Thymus (tissue), 11 donors: ENCODE measurements at regions not wholly inside any gene's neighbourhood (a gene's known extent, or its start where the extent isn't known, plus 50 kb on each side); places are given as distances from the start of the nearest gene placed in this dataset.

Experiments used
- DNase-seq, 9 donors: peaks; one replicate each; pipeline ENCODE4 v3.0.0-alpha.2; 2013; ENCODE audit warnings: low spot score in 9 of 9, low read depth in 6 of 9, missing footprints in 1 of 9
- H3K27ac ChIP-seq, 2 donors: one replicate each; pipeline ENCODE4 v1.5.1; 2013; ENCODE audit warnings: control low read depth in 1 of 2, low read depth in 1 of 2, low read length in 1 of 2, mild to moderate bottlenecking in 1 of 2, moderate library complexity in 1 of 2
- H3K27me3 ChIP-seq, 2 donors: one replicate each; pipeline ENCODE4 v1.5.1; 2013; ENCODE audit warnings: low read length in 1 of 2; ENCODE audit not compliant: control insufficient read depth in 2 of 2, insufficient read depth in 1 of 2
- H3K36me3 ChIP-seq, 2 donors: one replicate each; pipeline ENCODE4 v1.5.1; 2013; ENCODE audit warnings: low read length in 1 of 2, mild to moderate bottlenecking in 1 of 2, moderate library complexity in 1 of 2; ENCODE audit not compliant: control insufficient read depth in 2 of 2, insufficient read depth in 2 of 2
- H3K4me1 ChIP-seq, 2 donors: one replicate each; pipeline ENCODE4 v1.5.1; 2013; ENCODE audit warnings: low read length in 2 of 2; ENCODE audit not compliant: control insufficient read depth in 2 of 2, insufficient read depth in 2 of 2
- H3K4me3 ChIP-seq, 2 donors: one replicate each; pipeline ENCODE4 v1.5.1; 2013; ENCODE audit warnings: low read length in 2 of 2, control low read depth in 1 of 2, mild to moderate bottlenecking in 1 of 2
- H3K9me3 ChIP-seq, 2 donors: one replicate each; pipeline ENCODE4 v1.5.1; 2013; ENCODE audit warnings: low read length in 1 of 2, mild to moderate bottlenecking in 1 of 2; ENCODE audit not compliant: control insufficient read depth in 2 of 2, insufficient read depth in 1 of 2
- WGBS: extraction: QIAGEN DNeasy Blood & Tissue Kit; methylation state at CpG from one replicate; pipeline ENCODE4 v1.1.7; 2013; 5-methylcytosine and 5-hydroxymethylcytosine counted together
- donor health status: healthy.

DNA sequence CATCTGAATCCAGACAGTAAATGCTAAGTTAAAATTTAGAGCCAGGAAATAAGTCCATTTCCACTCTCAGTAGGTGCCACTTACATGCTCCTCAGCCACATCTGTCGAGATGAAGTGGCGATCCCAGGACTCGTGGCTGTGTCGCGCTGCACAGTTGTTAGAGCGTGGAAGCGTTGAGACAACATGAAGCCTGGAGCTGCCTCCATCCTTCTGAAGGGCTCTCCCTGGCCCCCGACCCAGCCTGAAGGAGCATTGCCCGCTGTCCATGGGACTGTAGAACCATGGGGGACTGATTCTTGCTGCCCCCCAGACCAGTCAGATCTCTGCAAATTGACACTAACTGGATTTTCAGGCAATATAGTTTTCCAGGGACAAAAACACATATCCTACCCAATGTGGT is 58.9 kb downstream of the IRX1 start:
- Histone ChIP-seq H3K9me3 (no peaks in the 10 kb centered on the region), H3K27ac (no peak overlapping the region), H3K4me1 (no peaks in the 10 kb centered on the region), H3K27me3 (peaks cover 2 to 25% of the 10 kb centered on the region in 2 donors), H3K4me3 (no peak overlapping the region), H3K36me3 (no peaks in the 10 kb centered on the region)
- 94% methylated on average over 9 of the region's 9 CpGs for whole genome bisulfite sequencing
- DNase-seq: no peak

DNA sequence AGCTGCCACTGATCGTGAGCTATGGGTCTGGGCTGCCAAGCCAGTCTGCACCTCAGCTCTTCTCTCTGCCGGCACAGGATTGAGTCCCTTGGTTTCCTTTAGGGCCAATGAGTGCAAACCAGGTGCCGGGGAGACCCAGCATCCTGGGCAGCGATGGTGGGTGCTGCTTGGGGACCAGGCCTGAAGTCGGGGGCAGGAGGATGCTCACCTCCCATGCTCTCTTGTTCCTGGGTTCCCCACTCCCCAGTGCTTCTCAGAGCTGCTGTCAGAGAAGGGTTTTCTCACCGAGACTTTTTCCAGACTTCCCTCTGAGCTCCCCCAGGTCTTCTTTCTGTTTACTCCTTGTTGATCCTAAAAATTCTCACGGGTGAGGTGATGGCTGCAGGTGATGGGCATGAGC is 61.2 kb downstream of the IRX1 start:
- H3K9me3 ChIP-seq: no peaks in the 10 kb centered on the region
- H3K27ac ChIP-seq: no peak overlapping the region
- WGBS: 88% methylated on average over 7 of the region's 7 CpGs

DNA sequence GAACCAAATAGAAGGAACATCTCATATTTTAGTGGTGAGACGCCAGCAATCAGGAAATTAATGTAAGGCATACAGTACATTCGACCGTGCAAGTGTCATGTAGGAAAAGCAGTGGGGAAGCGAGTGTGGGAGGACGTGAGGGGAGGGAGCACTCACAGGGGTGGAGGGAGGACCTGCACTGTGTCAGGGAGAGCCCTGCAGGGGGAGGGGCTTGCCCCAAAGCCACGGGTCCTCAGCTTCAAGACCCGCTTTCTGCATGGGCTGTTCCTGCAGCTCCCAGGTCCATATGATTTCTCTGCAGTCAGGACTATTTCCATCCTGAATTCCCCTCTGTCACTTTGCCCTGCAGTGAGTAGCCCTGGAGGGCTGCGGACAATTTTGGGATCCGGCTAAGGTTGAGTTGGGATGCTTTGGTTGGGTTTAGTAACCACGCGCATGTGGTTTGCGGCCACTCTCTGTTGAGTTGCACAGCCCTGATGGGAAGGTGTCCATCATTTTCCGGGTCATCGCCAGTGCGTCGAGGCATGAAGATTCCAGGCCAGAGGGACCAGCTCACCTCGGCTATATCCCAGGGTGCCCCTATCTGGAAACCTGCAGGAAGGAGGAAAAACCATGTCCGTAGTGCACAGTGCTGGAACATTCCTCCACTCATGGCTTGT is 61.9 kb downstream of the IRX1 start:
- 88% methylated on average over 18 of the region's 18 CpGs for WGBS
- no peaks in the 10 kb centered on the region for H3K36me3 ChIP-seq
- no peaks in the 10 kb centered on the region for H3K9me3 ChIP-seq
- DNase-seq: no peak
- peaks cover 2 to 18% of the 10 kb centered on the region in 2 donors for H3K27me3 ChIP-seq
- H3K27ac ChIP-seq: no peak overlapping the region
- H3K4me3 ChIP-seq: no peak overlapping the region
- H3K4me1 ChIP-seq: peaks cover 0 to 5% of the 10 kb centered on the region in 2 donors

More for the DNA sequence above, 61.2 kb downstream of the IRX1 start:
- Histone ChIP-seq H3K4me3 (no peak overlapping the region), H3K36me3 (no peaks in the 10 kb centered on the region), H3K4me1 (peaks cover 0 to 2% of the 10 kb centered on the region in 2 donors), H3K27me3 (peaks cover 2 to 17% of the 10 kb centered on the region in 2 donors)
- DNase-seq: no peak

GRCh38 chr5:3658929-3659328 is 63.3 kb downstream of the IRX1 start:
- Histone ChIP-seq H3K9me3 (no peaks in the 10 kb centered on the region), H3K27me3 (peaks cover 2 to 18% of the 10 kb centered on the region in 2 donors), H3K4me1 (peaks cover 0 to 5% of the 10 kb centered on the region in 2 donors), H3K36me3 (no peaks in the 10 kb centered on the region), H3K27ac (no peak overlapping the region), H3K4me3 (no peak overlapping the region)
- no peak for DNase-seq
- WGBS: 94% methylated on average over 10 of the region's 10 CpGs

GRCh38 chr5:3659907-3660306 is 64.3 kb downstream of the IRX1 start:
- WGBS: 82% methylated on average over 8 of the region's 8 CpGs
- DNase-seq: peak in 1 of 9 donors; percentile 4

GRCh38 chr5:3660630-3661029 is 65.0 kb downstream of the IRX1 start:
- Histone ChIP-seq H3K9me3 (no peaks in the 10 kb centered on the region), H3K27me3 (peaks cover 2 to 11% of the 10 kb centered on the region in 2 donors), H3K4me1 (peaks cover 0 to 5% of the 10 kb centered on the region in 2 donors), H3K36me3 (no peaks in the 10 kb centered on the region), H3K4me3 (no peak overlapping the region), H3K27ac (no peak overlapping the region)
- WGBS: 91% methylated on average over 4 of the region's 4 CpGs
- DNase-seq: no peak

More at GRCh38 chr5:3659907-3660306, 64.3 kb downstream of the IRX1 start:
- Histone ChIP-seq H3K27ac (no peak overlapping the region), H3K36me3 (no peaks in the 10 kb centered on the region), H3K4me3 (no peak overlapping the region), H3K9me3 (no peaks in the 10 kb centered on the region), H3K27me3 (peaks cover 2 to 12% of the 10 kb centered on the region in 2 donors), H3K4me1 (peaks cover 0 to 5% of the 10 kb centered on the region in 2 donors)

- no peaks in the 10 kb centered on the region for H3K36me3 ChIP-seq
- 74% methylated on average over 4 of the region's 4 CpGs for WGBS
- peaks cover 0 to 7% of the 10 kb centered on the region in 2 donors for H3K27me3 ChIP-seq
- no peak overlapping the region for H3K4me3 ChIP-seq
- no peaks in the 10 kb centered on the region for H3K9me3 ChIP-seq
- no peak for DNase-seq
- no peak overlapping the region for H3K27ac ChIP-seq
- peaks cover 0 to 5% of the 10 kb centered on the region in 2 donors for H3K4me1 ChIP-seq
These were observed 66.2 kb downstream of the IRX1 start for GRCh38 chr5:3661755-3662296.

- Histone ChIP-seq H3K9me3 (no peaks in the 10 kb centered on the region), H3K36me3 (no peaks in the 10 kb centered on the region), H3K4me1 (peaks cover 0 to 5% of the 10 kb centered on the region in 2 donors), H3K27me3 (peaks cover 0 to 2% of the 10 kb centered on the region in 2 donors), H3K4me3 (no peak overlapping the region), H3K27ac (no peak overlapping the region)
- WGBS: 28% methylated on average over 1 of the region's 1 CpG
- no peak for DNase-seq
These were observed 66.7 kb downstream of the IRX1 start for GRCh38 chr5:3662344-3662743.

DNA sequence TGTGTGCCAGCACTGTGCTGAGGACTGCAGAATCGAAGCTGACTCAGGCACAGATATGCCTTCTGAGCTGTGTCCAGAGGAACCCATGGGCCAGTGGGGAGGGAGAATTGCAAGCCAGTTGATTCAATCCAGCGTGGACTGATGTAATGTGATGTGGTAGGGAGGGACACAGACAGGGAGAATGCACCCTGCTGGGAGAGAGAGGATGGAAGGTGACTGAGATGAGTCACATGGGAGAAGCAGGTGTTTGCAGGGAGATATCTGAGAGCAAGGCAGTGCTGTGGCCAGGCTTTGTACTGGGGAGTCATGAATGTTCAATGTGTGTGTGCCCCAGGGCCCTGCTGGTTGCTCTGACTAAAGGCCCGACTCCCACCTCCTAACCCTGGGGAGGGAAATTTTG is 75.7 kb downstream of the IRX1 start:
- H3K27me3 ChIP-seq: no peaks in the 10 kb centered on the region
- H3K27ac ChIP-seq: no peak overlapping the region
- H3K4me1 ChIP-seq: peaks cover 0 to 5% of the 10 kb centered on the region in 2 donors
- H3K36me3 ChIP-seq: no peaks in the 10 kb centered on the region
- peaks cover 0 to 5% of the 10 kb centered on the region in 2 donors for H3K9me3 ChIP-seq
- H3K4me3 ChIP-seq: no peak overlapping the region
- no peak for DNase-seq
- WGBS: 62% methylated on average over 3 of the region's 3 CpGs
